Right cardiac atrium (tissue), 5 donors: ENCODE measurements at regions not wholly inside any gene's neighbourhood (a gene's known extent, or its start where the extent isn't known, plus 50 kb on each side); places are given as distances from the start of the nearest gene placed in this dataset.

Experiments used
- ATAC-seq, 2 donors: fragments of 200-7000 bp; cut with Tn5 transposase; one replicate each; pipeline versions ENCODE4 v1.8.0 to v1.9.1; 2020; ENCODE audit warnings: moderate library complexity in 2 of 2, mild to moderate bottlenecking in 1 of 2
- DNase-seq, 3 donors: peaks; one replicate each; pipeline ENCODE4 v3.0.0-alpha.2; 2020
- H3K27ac ChIP-seq: one replicate; pipeline ENCODE4 v1.5.1; 2013; ENCODE audit warnings: mild to moderate bottlenecking, low read length, control low read depth, moderate library complexity
- H3K27me3 ChIP-seq: one replicate; pipeline ENCODE4 v1.6.1; 2013; ENCODE audit not compliant: control insufficient read depth, insufficient read depth
- H3K4me1 ChIP-seq: one replicate; pipeline ENCODE4 v1.6.1; 2013; ENCODE audit warnings: low read length; ENCODE audit not compliant: control insufficient read depth, insufficient read depth
- H3K4me3 ChIP-seq: one replicate; pipeline ENCODE4 v1.5.1; 2013; ENCODE audit warnings: low read length, control low read depth
- H3K9me3 ChIP-seq: one replicate; pipeline ENCODE4 v1.6.1; 2013; ENCODE audit warnings: low read length; ENCODE audit not compliant: control insufficient read depth
- WGBS: extraction: QIAGEN DNeasy Blood & Tissue Kit; methylation state at CpG from one replicate; pipeline ENCODE4 v1.1.7; 2013; 5-methylcytosine and 5-hydroxymethylcytosine counted together
- intact Hi-C, 4 donors: fragments of 100-400 bp; cut with DNase I; formaldehyde crosslinking; loops; one replicate each; pipeline versions ENCODE4 v1.11.0 to v1.14.0; 2022 to 2023
- donor health status: healthy with polysubstance abuse.
- donor health status: DM: no; HTN: yes; CAD: no.
- donor health status: DM: no; HTN: no; CAD: no.
- donor health status: DM: no; HTN: yes; CAD: no; lungs with severe emphysema.
- donor health status: DM: yes; HTN: yes; CAD: no.

DNA sequence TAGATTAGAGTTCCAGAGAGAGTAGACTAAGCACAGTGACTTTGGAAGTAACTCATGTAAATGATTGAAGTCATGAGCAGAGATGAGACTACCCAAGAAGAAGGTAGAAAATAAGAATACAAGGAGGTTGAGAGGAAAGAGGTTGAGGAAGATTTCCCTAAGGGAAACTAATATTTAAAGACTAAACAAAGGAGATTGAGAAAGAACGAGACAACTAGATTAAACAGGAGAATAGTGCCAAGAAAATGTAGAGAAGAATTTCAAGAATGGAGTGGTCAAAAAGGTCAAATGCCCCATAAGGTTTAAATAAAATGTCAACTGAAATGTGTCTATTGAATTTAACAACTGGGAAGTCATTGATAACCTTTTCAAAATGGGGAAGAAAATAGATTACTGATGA, 59.0 kb downstream of the RPS29 start:
- Histone ChIP-seq H3K27ac (no peak overlapping the region), H3K4me1 (no peaks in the 10 kb centered on the region), H3K9me3 (no peaks in the 10 kb centered on the region), H3K4me3 (no peak overlapping the region), H3K27me3 (no peaks in the 10 kb centered on the region)
- DNase-seq, result no peak
- ATAC-seq, result no peak
- WGBS, result 7% methylated on average over 1 of the region's 1 CpG
- intact Hi-C loops, result no loop called here

DNA sequence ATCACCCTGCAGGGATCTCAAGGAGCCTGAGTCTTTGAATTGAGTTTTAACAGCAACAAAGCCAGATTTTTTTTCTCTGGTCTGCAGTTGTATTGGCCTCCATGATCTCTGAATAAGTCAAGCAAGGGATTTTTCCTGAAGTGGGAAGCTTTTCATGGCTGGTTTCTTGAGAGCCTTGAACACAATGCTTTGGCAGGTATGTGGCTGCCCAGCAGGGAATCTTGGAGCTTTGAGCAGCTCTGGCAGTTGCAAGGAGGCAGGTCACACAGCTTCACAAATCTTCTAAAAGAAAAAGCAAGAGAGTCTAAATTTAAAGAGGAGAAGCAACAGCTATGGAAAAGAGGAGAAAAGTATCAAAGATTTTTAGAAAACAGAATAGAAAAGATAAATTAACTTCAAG, 60.1 kb downstream of the RPS29 start:
- intact Hi-C loops, result no loop called here
- DNase-seq (no peak), ATAC-seq (no peak)
- Histone ChIP-seq H3K27ac (no peak overlapping the region), H3K9me3 (no peaks in the 10 kb centered on the region), H3K4me3 (no peak overlapping the region), H3K4me1 (no peaks in the 10 kb centered on the region), H3K27me3 (no peaks in the 10 kb centered on the region)

DNA sequence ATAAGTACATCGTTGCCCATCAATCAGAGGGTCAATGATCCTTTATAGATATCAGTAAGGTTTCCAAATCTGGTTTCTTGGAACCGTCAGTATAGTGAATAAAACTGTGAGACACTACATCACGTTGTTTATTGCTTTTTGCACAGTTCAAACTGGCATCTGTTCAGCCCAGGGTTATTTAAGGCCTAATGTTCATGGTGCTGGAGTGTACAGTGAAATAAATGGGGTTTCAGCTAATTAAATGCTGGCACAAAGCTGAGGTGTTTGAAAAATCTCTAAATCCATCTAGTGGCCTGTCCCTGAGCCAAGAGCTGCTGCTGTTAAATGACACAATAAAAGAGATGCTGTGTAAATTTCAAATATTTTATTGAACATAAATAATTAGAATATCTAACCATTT, 69.9 kb downstream of the RPS29 start:
- 58% methylated on average over 3 of the region's 3 CpGs for WGBS
- intact Hi-C loops, result no loop called here
- no peaks in the 10 kb centered on the region for H3K4me1 ChIP-seq
- no peak for DNase-seq
- H3K27ac ChIP-seq, result no peak overlapping the region
- H3K9me3 ChIP-seq, result no peaks in the 10 kb centered on the region
- ATAC-seq, result no peak
- H3K27me3 ChIP-seq, result no peaks in the 10 kb centered on the region
- H3K4me3 ChIP-seq, result no peak overlapping the region

DNA sequence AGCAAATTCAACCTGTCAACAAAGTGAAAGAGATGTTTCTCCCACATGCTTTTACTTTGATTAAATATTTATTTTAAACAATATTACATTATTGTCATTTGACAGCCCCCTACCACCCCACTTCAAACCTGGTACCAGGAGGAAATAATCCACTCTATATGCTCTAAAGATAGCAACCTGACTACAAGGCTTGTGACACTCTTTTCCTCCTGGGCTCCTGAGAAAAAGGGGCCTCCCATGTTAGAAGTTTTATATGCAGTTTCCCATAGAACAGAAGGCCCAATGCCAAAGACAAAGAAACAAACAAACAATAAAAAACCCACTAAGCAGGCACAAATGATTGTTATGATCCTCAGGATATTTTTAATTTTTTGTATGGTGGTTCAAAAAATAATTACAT, 73.6 kb downstream of the RPS29 start:
- intact Hi-C loops, result no loop called here
- no peak for DNase-seq
- ATAC-seq, result no peak
- Histone ChIP-seq H3K27me3 (no peaks in the 10 kb centered on the region), H3K27ac (no peak overlapping the region), H3K9me3 (no peaks in the 10 kb centered on the region), H3K4me3 (no peak overlapping the region), H3K4me1 (no peaks in the 10 kb centered on the region)

DNA sequence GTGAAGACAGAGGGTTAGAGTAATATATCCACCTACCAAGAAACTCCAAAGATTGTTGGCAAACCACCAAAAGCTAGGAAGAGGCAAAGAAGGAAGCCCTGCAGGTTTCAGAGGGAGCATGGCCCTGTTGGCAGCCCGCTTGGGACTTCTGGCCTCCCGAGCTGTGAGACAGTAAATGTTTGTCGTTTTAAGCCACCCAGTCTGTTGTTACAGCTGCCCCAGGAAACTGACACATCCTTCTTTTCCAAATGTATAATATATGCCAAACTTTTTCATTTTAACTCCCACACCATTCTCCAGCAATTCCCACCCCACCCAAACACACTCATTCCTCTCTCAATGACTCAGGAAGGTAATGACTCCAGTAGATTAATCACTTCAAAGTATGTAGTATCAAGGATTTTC, 74.0 kb downstream of the RPS29 start:
- ATAC-seq, result no peak
- Histone ChIP-seq H3K9me3 (no peaks in the 10 kb centered on the region), H3K27ac (no peak overlapping the region), H3K27me3 (no peaks in the 10 kb centered on the region), H3K4me1 (no peaks in the 10 kb centered on the region), H3K4me3 (no peak overlapping the region)
- 52% methylated on average over 3 of the region's 3 CpGs for WGBS
- DNase-seq, result no peak
- intact Hi-C loops, result no loop called here

DNA sequence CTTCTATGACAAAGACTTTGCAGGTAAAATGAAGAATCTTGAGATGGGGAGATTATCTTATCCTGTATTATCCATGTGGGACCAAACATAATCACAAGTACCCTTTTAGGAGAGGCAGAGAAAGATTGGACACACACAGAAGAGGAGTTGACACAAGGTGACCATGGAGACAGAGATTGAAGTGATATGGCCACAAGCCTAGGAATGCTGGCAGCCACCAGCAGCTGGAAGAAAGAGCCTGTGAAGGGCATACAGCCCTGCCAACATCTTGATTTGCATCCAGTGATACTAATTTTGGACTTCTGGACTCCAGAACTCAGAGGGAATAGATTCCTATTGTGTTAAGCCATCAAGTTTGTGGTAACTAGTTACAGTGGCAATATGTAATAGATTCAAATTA, 78.1 kb downstream of the RPS29 start:
- no peaks in the 10 kb centered on the region for H3K27me3 ChIP-seq
- no peak overlapping the region for H3K27ac ChIP-seq
- no peaks in the 10 kb centered on the region for H3K9me3 ChIP-seq
- DNase-seq, result no peak
- no peak for ATAC-seq
- no peak overlapping the region for H3K4me3 ChIP-seq
- no peaks in the 10 kb centered on the region for H3K4me1 ChIP-seq
- intact Hi-C loops, result no loop called here

DNA sequence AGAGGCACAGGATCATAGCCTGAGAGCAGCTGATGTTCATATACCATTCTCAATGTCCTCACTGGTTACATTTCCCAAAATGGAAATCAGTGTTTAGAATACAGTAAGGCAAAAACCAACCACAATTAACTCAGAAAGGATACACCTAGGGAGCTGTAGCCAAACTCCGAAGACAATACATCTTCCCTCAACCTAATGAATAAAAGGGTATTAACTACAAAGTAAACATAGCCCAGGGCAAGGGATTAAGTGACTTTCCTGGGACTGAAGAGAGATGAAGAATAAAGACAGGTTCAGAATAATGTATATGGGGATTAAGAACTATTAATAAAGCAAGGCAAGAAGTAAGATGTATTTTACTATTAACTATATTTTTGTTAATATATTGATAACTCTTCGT, 79.5 kb downstream of the RPS29 start:
- no peaks in the 10 kb centered on the region for H3K9me3 ChIP-seq
- WGBS, result 80% methylated on average over 2 of the region's 2 CpGs
- no peak overlapping the region for H3K27ac ChIP-seq
- no peaks in the 10 kb centered on the region for H3K4me1 ChIP-seq
- H3K4me3 ChIP-seq, result no peak overlapping the region
- intact Hi-C loops, result no loop called here
- DNase-seq (no peak), ATAC-seq (no peak)
- no peaks in the 10 kb centered on the region for H3K27me3 ChIP-seq

DNA sequence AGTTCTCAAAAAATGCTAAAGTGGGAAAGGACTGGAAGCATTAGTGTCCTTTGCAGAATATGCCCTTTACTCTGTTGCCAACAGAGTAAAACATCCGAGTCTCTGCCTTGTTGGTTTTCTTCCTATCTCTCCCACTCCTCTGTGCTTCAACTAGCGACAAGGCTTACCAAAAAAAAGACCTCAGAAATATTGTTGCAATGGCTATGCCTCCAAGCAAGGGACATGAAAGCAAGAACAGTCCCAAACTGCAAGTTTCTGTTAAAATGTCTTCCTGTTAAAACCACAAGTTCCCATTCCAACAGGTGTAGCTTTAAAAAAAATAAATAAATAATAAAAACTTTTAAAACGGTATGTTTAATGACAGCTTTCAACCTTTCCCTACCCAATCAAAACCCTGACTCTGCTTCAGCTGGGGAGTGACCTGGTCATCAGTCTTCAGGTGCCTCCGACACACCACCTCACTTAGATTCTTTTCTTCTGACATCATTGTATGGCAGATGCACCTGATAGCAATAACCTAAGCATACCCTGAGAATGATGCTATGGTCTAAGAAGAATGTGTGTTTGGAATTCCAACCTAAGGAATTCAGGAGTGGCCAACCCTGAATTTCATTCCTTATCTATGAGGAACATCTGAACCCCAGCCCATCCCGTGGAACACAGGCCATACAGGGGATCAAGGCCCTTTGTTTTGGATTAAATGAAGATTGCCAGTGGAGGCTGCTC, 81.0 kb downstream of the RPS29 start:
- H3K27me3 ChIP-seq, result no peaks in the 10 kb centered on the region
- H3K4me1 ChIP-seq, result no peaks in the 10 kb centered on the region
- H3K9me3 ChIP-seq, result no peaks in the 10 kb centered on the region
- intact Hi-C loops, result no loop called here
- no peak for ATAC-seq
- WGBS, result 55% methylated on average over 5 of the region's 5 CpGs
- no peak overlapping the region for H3K4me3 ChIP-seq
- no peak for DNase-seq
- no peak overlapping the region for H3K27ac ChIP-seq

DNA sequence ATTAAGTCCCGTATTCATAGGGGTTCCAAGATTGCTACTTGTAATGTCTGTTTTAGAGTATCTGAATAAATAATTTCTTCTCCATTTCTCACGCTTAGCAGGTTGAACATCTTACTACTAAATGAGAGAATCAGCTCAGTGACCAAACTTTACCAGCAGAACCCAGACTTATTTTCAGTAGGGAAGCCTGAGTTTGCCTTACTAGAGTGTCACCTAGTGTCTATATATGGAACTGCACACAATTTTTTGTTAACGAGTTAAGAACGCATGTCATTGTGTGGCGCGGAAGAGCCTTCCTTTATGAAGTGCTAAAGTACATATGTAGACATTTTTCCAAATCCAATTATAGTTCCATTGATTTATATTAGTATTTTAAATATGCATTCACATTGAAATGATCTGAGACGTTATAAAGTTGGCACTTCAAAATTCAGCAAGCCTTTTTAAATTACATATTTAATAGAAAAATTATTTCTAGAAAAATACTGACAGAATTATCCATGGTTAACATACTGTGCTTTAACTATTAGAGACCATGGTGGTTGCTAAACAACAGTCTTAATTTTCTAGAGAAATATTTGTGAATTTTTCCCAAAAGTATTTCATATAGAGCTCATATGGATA, 88.3 kb downstream of the RPS29 start:
- WGBS, result 23% methylated on average over 7 of the region's 7 CpGs
- ATAC-seq, result peak in 1 of 2 donors; percentile 51
- intact Hi-C loops, result no loop called here

DNA sequence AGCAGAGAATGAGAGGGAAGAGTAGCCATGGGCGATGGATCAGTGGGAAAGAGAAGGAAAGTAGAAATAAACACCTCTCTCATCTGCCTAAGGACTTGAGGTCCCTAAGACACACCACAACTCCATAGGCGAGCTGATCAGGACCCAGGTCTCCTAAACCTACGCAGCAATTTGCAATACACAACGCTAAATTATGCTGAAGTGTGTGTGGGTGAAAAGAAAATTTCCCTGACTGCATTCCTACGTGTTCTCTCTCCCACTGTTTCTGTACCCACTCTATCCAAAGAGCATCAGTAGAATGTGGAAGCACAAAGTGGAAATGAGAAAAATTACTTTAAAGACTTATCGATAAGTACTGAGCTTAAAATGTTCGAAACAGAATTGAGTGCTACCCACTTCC, 88.9 kb downstream of the RPS29 start:
- no peak for DNase-seq
- intact Hi-C loops, result no loop called here

More for the DNA sequence above, 88.3 kb downstream of the RPS29 start:
- H3K27me3 ChIP-seq, result no peaks in the 10 kb centered on the region
- no peak overlapping the region for H3K27ac ChIP-seq
- no peaks in the 10 kb centered on the region for H3K9me3 ChIP-seq
- H3K4me3 ChIP-seq, result no peak overlapping the region
- no peaks in the 10 kb centered on the region for H3K4me1 ChIP-seq
- DNase-seq, result no peak

DNA sequence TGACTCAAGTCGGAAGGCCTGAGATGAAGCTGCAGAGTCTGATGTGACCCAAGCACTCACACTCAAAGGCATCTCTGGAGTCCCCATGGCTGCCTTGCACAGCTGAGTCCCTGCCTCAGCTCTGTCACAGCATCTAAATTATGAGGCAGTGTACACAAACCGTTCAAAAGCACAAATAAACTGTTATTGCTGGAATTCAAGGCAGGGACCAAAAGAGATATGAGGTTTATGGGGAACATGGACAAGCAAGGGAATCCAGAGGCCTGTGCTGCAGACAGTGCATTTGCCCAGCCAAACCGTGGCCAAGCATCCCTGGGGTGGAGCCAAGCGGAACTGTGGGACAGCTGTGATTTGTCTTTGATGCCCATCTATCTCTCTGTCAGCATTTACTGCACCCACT, 91.3 kb downstream of the RPS29 start:
- Histone ChIP-seq H3K9me3 (no peaks in the 10 kb centered on the region), H3K27me3 (no peaks in the 10 kb centered on the region), H3K27ac (no peak overlapping the region), H3K4me1 (no peaks in the 10 kb centered on the region), H3K4me3 (no peak overlapping the region)
- 62% methylated on average over 4 of the region's 4 CpGs for WGBS
- DNase-seq (no peak), ATAC-seq (no peak)
- intact Hi-C loops, result no loop called here

More for the DNA sequence above, 88.9 kb downstream of the RPS29 start:
- no peak overlapping the region for H3K4me3 ChIP-seq
- H3K9me3 ChIP-seq, result no peaks in the 10 kb centered on the region
- H3K27me3 ChIP-seq, result no peaks in the 10 kb centered on the region
- WGBS, result 89% methylated on average over 7 of the region's 7 CpGs
- H3K27ac ChIP-seq, result no peak overlapping the region
- H3K4me1 ChIP-seq, result no peaks in the 10 kb centered on the region
- no peak for ATAC-seq

DNA sequence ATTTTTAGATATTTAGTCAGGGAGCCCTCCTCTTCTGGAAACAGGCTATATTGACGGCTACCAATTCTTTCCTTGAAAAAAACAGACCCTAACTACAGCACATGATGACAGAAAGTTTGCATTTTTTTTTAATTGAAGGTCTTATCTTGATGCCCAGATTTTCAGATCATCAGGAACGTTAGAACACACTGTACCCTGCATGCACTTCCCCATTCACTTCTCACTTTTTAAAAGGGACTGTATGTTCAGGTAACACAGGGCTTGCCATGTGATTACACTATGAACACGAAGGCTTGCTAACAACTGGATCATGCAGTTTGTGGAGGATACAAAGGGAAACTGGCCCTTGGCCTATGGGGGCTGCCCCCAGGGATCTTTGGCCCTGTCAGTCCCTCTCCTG, 92.6 kb downstream of the RPS29 start:
- H3K4me3 ChIP-seq, result no peak overlapping the region
- ATAC-seq, result no peak
- 54% methylated on average over 3 of the region's 3 CpGs for WGBS
- H3K9me3 ChIP-seq, result no peaks in the 10 kb centered on the region
- H3K4me1 ChIP-seq, result no peaks in the 10 kb centered on the region
- intact Hi-C loops, result no loop called here
- no peak overlapping the region for H3K27ac ChIP-seq
- no peak for DNase-seq
- H3K27me3 ChIP-seq, result no peaks in the 10 kb centered on the region
